Fibroblast of skin of back (primary cell): ENCODE measurements at regions not wholly inside any gene's neighbourhood (a gene's known extent, or its start where the extent isn't known, plus 50 kb on each side); places are given as distances from the start of the nearest gene placed in this dataset.
A peak's percentile ranks its signal among the peaks of the same experiment; 100 is the strongest.
"Not testable (repeated sequence)": the region's sequence is repeated elsewhere in the genome, so short reads cannot be mapped to it uniquely, and the experiment has no call there.

Experiments
- DNase-seq: peaks from one replicate; pipeline ENCODE4 v3.0.0-alpha.2; 2013

- not testable (repeated sequence) for DNase-seq
These were observed 125.4 kb upstream of the FOXG1 start for GRCh38 chr14:28641189-28641588.

GRCh38 chr14:28651148-28651547 lies 115.4 kb upstream of the FOXG1 start:
- peak; percentile 94 for DNase-seq

GRCh38 chr14:28652782-28653181 lies 113.8 kb upstream of the FOXG1 start:
- peak; percentile 89 for DNase-seq

- DNase-seq: peak; percentile 27
These were observed 113.1 kb upstream of the FOXG1 start for GRCh38 chr14:28653521-28653920.

- DNase-seq: no peak
These were observed 109.8 kb upstream of the FOXG1 start for GRCh38 chr14:28656704-28657255.

- DNase-seq: peak; percentile 96
These were observed 105.3 kb upstream of the FOXG1 start for GRCh38 chr14:28661171-28661772.

GRCh38 chr14:28666961-28667360 lies 99.6 kb upstream of the FOXG1 start:
- no peak for DNase-seq

GRCh38 chr14:28671425-28671824 lies 95.2 kb upstream of the FOXG1 start:
- peak; percentile 42 for DNase-seq

GRCh38 chr14:28673056-28673455 lies 93.5 kb upstream of the FOXG1 start:
- DNase-seq: no peak

- peak; percentile 81 for DNase-seq
These were observed 90.1 kb upstream of the FOXG1 start for GRCh38 chr14:28676479-28676878.

- DNase-seq: no peak
These were observed 89.2 kb upstream of the FOXG1 start for GRCh38 chr14:28677381-28677780.

GRCh38 chr14:28678887-28679286 lies 87.7 kb upstream of the FOXG1 start:
- DNase-seq: no peak

GRCh38 chr14:28681681-28682080 lies 84.9 kb upstream of the FOXG1 start:
- no peak for DNase-seq

- DNase-seq: no peak
These were observed 76.4 kb upstream of the FOXG1 start for GRCh38 chr14:28690029-28690692.

- DNase-seq: no peak
These were observed 71.5 kb upstream of the FOXG1 start for GRCh38 chr14:28695109-28695508.

GRCh38 chr14:28701733-28702132 lies 64.9 kb upstream of the FOXG1 start:
- no peak for DNase-seq

GRCh38 chr14:28703482-28703881 lies 63.1 kb upstream of the FOXG1 start:
- DNase-seq: no peak

- no peak for DNase-seq
These were observed 62.4 kb upstream of the FOXG1 start for GRCh38 chr14:28704153-28704552.

- peak; percentile 62 for DNase-seq
These were observed 58.8 kb upstream of the FOXG1 start for GRCh38 chr14:28707814-28708213.

- DNase-seq: no peak
These were observed 56.8 kb upstream of the FOXG1 start for GRCh38 chr14:28709571-28710305.
